IMR-90 (cell line): ENCODE measurements at regions not wholly inside any gene's neighbourhood (a gene's known extent, or its start where the extent isn't known, plus 50 kb on each side); places are given as distances from the start of the nearest gene placed in this dataset.

Experiments used
- BHLHE40 ChIP-seq: fragments of 150-350 bp; IDR thresholded peaks from 2 replicates; pipeline ENCODE4 v1.6.1; 2016; ENCODE audit warnings: mild to moderate bottlenecking, low read depth, low read length
- CEBPB ChIP-seq: IDR thresholded peaks from 2 replicates; pipeline ENCODE4 v1.6.1; 2012; ENCODE audit warnings: low read depth, low read length, improper control_type of control experiment
- MAZ ChIP-seq: IDR thresholded peaks from 2 replicates; pipeline ENCODE4 v1.6.1; 2012; ENCODE audit warnings: low read depth, mild to moderate bottlenecking, low read length, improper control_type of control experiment, moderate library complexity, borderline replicate concordance
- RAD21 ChIP-seq: IDR thresholded peaks from 2 replicates; pipeline ENCODE4 v1.6.1; 2012; ENCODE audit warnings: low read length, improper control_type of control experiment
- RFX5 ChIP-seq: IDR thresholded peaks from 2 replicates; pipeline ENCODE4 v1.8.0; 2012; ENCODE audit warnings: low read depth, mild to moderate bottlenecking, low read length, moderate library complexity
- TF ChIP-seq, protein P1 (sequence below): conservative IDR thresholded peaks from 2 replicates; pipeline ENCODE4 v1.5.1; 2012; ENCODE audit warnings: mild to moderate bottlenecking, low read depth, low read length, improper control_type of control experiment
- TF ChIP-seq, protein P2 (sequence below): fragments of 150-350 bp; IDR thresholded peaks from 2 replicates; pipeline ENCODE4 v1.6.1; 2017; ENCODE audit warnings: mild to moderate bottlenecking, antibody characterized with exemption, low read length, low read depth

- TF ChIP-seq MAZ (no peak), RAD21 (no peak), RFX5 (no peak), BHLHE40 (no peak), CEBPB (no peak)
- TF ChIP-seq, protein P1, sequence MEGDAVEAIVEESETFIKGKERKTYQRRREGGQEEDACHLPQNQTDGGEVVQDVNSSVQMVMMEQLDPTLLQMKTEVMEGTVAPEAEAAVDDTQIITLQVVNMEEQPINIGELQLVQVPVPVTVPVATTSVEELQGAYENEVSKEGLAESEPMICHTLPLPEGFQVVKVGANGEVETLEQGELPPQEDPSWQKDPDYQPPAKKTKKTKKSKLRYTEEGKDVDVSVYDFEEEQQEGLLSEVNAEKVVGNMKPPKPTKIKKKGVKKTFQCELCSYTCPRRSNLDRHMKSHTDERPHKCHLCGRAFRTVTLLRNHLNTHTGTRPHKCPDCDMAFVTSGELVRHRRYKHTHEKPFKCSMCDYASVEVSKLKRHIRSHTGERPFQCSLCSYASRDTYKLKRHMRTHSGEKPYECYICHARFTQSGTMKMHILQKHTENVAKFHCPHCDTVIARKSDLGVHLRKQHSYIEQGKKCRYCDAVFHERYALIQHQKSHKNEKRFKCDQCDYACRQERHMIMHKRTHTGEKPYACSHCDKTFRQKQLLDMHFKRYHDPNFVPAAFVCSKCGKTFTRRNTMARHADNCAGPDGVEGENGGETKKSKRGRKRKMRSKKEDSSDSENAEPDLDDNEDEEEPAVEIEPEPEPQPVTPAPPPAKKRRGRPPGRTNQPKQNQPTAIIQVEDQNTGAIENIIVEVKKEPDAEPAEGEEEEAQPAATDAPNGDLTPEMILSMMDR: no peak
- TF ChIP-seq, protein P2, sequence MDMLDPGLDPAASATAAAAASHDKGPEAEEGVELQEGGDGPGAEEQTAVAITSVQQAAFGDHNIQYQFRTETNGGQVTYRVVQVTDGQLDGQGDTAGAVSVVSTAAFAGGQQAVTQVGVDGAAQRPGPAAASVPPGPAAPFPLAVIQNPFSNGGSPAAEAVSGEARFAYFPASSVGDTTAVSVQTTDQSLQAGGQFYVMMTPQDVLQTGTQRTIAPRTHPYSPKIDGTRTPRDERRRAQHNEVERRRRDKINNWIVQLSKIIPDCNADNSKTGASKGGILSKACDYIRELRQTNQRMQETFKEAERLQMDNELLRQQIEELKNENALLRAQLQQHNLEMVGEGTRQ: no peak
Measured at GRCh38 chr15:52844823-52845222, 54.7 kb upstream of the ONECUT1 start.
